Mesenchymal stem cell (in vitro differentiated cells and primary cell): ENCODE measurements at regions not wholly inside any gene's neighbourhood (a gene's known extent, or its start where the extent isn't known, plus 50 kb on each side); places are given as distances from the start of the nearest gene placed in this dataset.
A peak's percentile ranks its signal among the peaks of the same experiment; 100 is the strongest.

Experiments used
- DNase-seq: peaks from one replicate; pipeline ENCODE4 v3.0.0-alpha.2; 2013
- H2AFZ ChIP-seq: one replicate; pipeline ENCODE4 v1.6.1; 2013; ENCODE audit warnings: low read depth, mild to moderate bottlenecking, control low read depth, inconsistent platforms, low read length, moderate library complexity
- H2AK5ac ChIP-seq: 2 replicates; pipeline ENCODE4 v1.6.1; 2013; ENCODE audit warnings: low read length, moderate library complexity, mild to moderate bottlenecking, inconsistent platforms; ENCODE audit not compliant: severe bottlenecking
- H2BK120ac ChIP-seq: one replicate; pipeline ENCODE4 v1.6.1; 2013; ENCODE audit warnings: low read depth, mild to moderate bottlenecking, inconsistent platforms, low read length, moderate library complexity
- H2BK12ac ChIP-seq, 2 experiments: one replicate each; pipeline ENCODE4 v1.6.1; 2013; ENCODE audit warnings: inconsistent platforms in 2 of 2, low read length in 2 of 2, mild to moderate bottlenecking in 2 of 2, moderate library complexity in 2 of 2, control low read depth in 1 of 2
- H2BK15ac ChIP-seq: one replicate; pipeline ENCODE4 v1.6.1; 2013; ENCODE audit warnings: mild to moderate bottlenecking, low read depth, inconsistent platforms; ENCODE audit not compliant: poor library complexity, severe bottlenecking
- H2BK5ac ChIP-seq: 2 replicates; pipeline ENCODE4 v1.6.1; 2013; ENCODE audit warnings: low read depth, mild to moderate bottlenecking, low read length, control low read depth, inconsistent platforms; ENCODE audit not compliant: poor library complexity, severe bottlenecking
- H3K14ac ChIP-seq, 2 experiments: one replicate each; pipeline ENCODE4 v1.6.1; 2013; ENCODE audit warnings: inconsistent platforms in 2 of 2, low read length in 2 of 2, control low read depth in 1 of 2, mild to moderate bottlenecking in 1 of 2, moderate library complexity in 1 of 2
- H3K18ac ChIP-seq, 2 experiments: one replicate each; pipeline ENCODE4 v1.6.1; 2013; ENCODE audit warnings: inconsistent platforms in 2 of 2, low read length in 2 of 2, control low read depth in 1 of 2, low read depth in 1 of 2, mild to moderate bottlenecking in 1 of 2
- H3K23ac ChIP-seq, 2 experiments: one replicate each; pipeline ENCODE4 v1.6.1; 2013; ENCODE audit warnings: inconsistent platforms in 2 of 2, low read length in 2 of 2, mild to moderate bottlenecking in 2 of 2, moderate library complexity in 2 of 2, control low read depth in 1 of 2
- H3K27ac ChIP-seq: 2 replicates; pipeline ENCODE4 v1.5.1; 2013; ENCODE audit warnings: mild to moderate bottlenecking, moderate library complexity, low read length, control low read depth, inconsistent platforms; ENCODE audit not compliant: poor library complexity, severe bottlenecking
- H3K27me3 ChIP-seq, 2 experiments: 2 replicates each; pipeline versions ENCODE4 v1.6.1 to v1.7.0; 2013; ENCODE audit warnings: low read length in 2 of 2, mild to moderate bottlenecking in 2 of 2, moderate library complexity in 2 of 2, control low read depth in 1 of 2, inconsistent platforms in 1 of 2; ENCODE audit not compliant: control insufficient read depth in 1 of 2, insufficient read depth in 1 of 2
- H3K36me3 ChIP-seq, 2 experiments: 2 replicates each; pipeline versions ENCODE4 v1.6.1 to v1.7.0; 2013; ENCODE audit warnings: low read length in 2 of 2, control low read depth in 1 of 2, inconsistent platforms in 1 of 2, low read depth in 1 of 2, mild to moderate bottlenecking in 1 of 2; ENCODE audit not compliant: insufficient read depth in 2 of 2, control insufficient read depth in 1 of 2
- H3K4ac ChIP-seq, 2 experiments: one replicate each; pipeline ENCODE4 v1.6.1; 2013; ENCODE audit warnings: inconsistent platforms in 2 of 2, low read length in 2 of 2, mild to moderate bottlenecking in 2 of 2, moderate library complexity in 2 of 2, control low read depth in 1 of 2, low read depth in 1 of 2
- H3K4me1 ChIP-seq: 2 replicates; pipeline ENCODE4 v1.6.1; 2013; ENCODE audit warnings: low read depth, low read length, control low read depth; ENCODE audit not compliant: control insufficient read depth, insufficient read depth
- H3K4me2 ChIP-seq: 2 replicates; pipeline ENCODE4 v1.6.1; 2013; ENCODE audit warnings: low read length, mild to moderate bottlenecking, inconsistent platforms; ENCODE audit not compliant: poor library complexity, severe bottlenecking
- H3K4me3 ChIP-seq, 2 experiments: 2 replicates each; pipeline versions ENCODE4 v1.5.1 to v1.7.0; 2013; ENCODE audit warnings: low read length in 2 of 2, mild to moderate bottlenecking in 2 of 2, control low read depth in 1 of 2, low read depth in 1 of 2; ENCODE audit not compliant: insufficient read depth in 1 of 2
- H3K79me1 ChIP-seq: replicated peaks from 2 replicates; pipeline ENCODE4 v1.6.1; 2013; ENCODE audit warnings: mild to moderate bottlenecking, control low read depth, low read length, inconsistent platforms; ENCODE audit not compliant: poor library complexity, severe bottlenecking
- H3K9ac ChIP-seq: 2 replicates; pipeline ENCODE4 v1.7.0; 2013; ENCODE audit warnings: mild to moderate bottlenecking, low read length, moderate library complexity
- H3K9me3 ChIP-seq: 2 replicates; pipeline ENCODE4 v1.7.0; 2013; ENCODE audit warnings: mild to moderate bottlenecking, low read length; ENCODE audit not compliant: control insufficient read depth
- H4K8ac ChIP-seq: one replicate; pipeline ENCODE4 v1.6.1; 2013; ENCODE audit warnings: inconsistent platforms, mild to moderate bottlenecking, low read length, moderate library complexity
- H4K91ac ChIP-seq: one replicate; pipeline ENCODE4 v1.6.1; 2013; ENCODE audit warnings: mild to moderate bottlenecking, low read length, inconsistent platforms
- WGBS: methylation state at CpG from one replicate; pipeline ENCODE4 v1.1.7; 2013; ENCODE audit warnings: mixed read lengths; 5-methylcytosine and 5-hydroxymethylcytosine counted together

GRCh38 chr1:188432427-188432826, 1603.7 kb downstream of the PLA2G4A start:
- 100% methylated on average over 1 of the region's 1 CpG for WGBS
- Histone ChIP-seq H3K14ac (no peak overlapping the region), H3K18ac (no peak overlapping the region), H3K4me2 (no peak overlapping the region), H3K9ac (no peak overlapping the region), H2BK120ac (no peak overlapping the region), H3K4me3 (no peak overlapping the region), H3K27me3 (no peaks in the 10 kb centered on the region), H3K4ac (no peak overlapping the region), H2AFZ (no peak overlapping the region), H3K4me1 (no peaks in the 10 kb centered on the region), H3K27ac (no peak overlapping the region), H4K91ac (no peak overlapping the region), H4K8ac (no peak overlapping the region), H3K23ac (no peak overlapping the region), H3K79me1 (no peaks in the 10 kb centered on the region), H2BK12ac (no peak overlapping the region), H3K9me3 (no peaks in the 10 kb centered on the region), H2AK5ac (no peak overlapping the region), H2BK5ac (no peak overlapping the region), H3K36me3 (no peaks in the 10 kb centered on the region), H2BK15ac (no peak overlapping the region)
- DNase-seq = no peak

- peak; percentile 68 for DNase-seq
- no peak overlapping the region for H3K27ac ChIP-seq
- H3K4me3 ChIP-seq = no peak overlapping the region
- no peak overlapping the region for H3K9ac ChIP-seq
- H2BK12ac ChIP-seq = no peak overlapping the region
- H3K27me3 ChIP-seq = no peaks in the 10 kb centered on the region
- H3K14ac ChIP-seq = no peak overlapping the region
- H3K4me2 ChIP-seq = no peak overlapping the region
- no peak overlapping the region for H3K23ac ChIP-seq
- H2AFZ ChIP-seq = no peak overlapping the region
- no peak overlapping the region for H2BK15ac ChIP-seq
- no peaks in the 10 kb centered on the region for H3K36me3 ChIP-seq
- H4K8ac ChIP-seq = no peak overlapping the region
- no peak overlapping the region for H3K4ac ChIP-seq
- no peaks in the 10 kb centered on the region for H3K4me1 ChIP-seq
- no peak overlapping the region for H2AK5ac ChIP-seq
- H3K9me3 ChIP-seq = no peaks in the 10 kb centered on the region
- no peak overlapping the region for H2BK120ac ChIP-seq
- no peaks in the 10 kb centered on the region for H3K79me1 ChIP-seq
- H2BK5ac ChIP-seq = no peak overlapping the region
- WGBS = no CpG with 5 or more reads among the region's 2 CpGs
- no peak overlapping the region for H4K91ac ChIP-seq
- H3K18ac ChIP-seq = no peak overlapping the region
Observed at GRCh38 chr1:188433425-188433824, 1604.7 kb downstream of the PLA2G4A start.

GRCh38 chr1:188444526-188444925, 1615.8 kb downstream of the PLA2G4A start:
- H3K27me3 ChIP-seq = no peaks in the 10 kb centered on the region
- H2AFZ ChIP-seq = no peak overlapping the region
- no peak overlapping the region for H2BK120ac ChIP-seq
- no peak overlapping the region for H2AK5ac ChIP-seq
- H3K9me3 ChIP-seq = no peaks in the 10 kb centered on the region
- H3K4me2 ChIP-seq = no peak overlapping the region
- H3K36me3 ChIP-seq = no peaks in the 10 kb centered on the region
- no peak for DNase-seq
- no peak overlapping the region for H3K14ac ChIP-seq
- no peaks in the 10 kb centered on the region for H3K4me1 ChIP-seq
- H2BK5ac ChIP-seq = no peak overlapping the region
- H3K23ac ChIP-seq = no peak overlapping the region
- no peak overlapping the region for H3K4me3 ChIP-seq
- no CpG with 5 or more reads among the region's 3 CpGs for WGBS
- H3K4ac ChIP-seq = no peak overlapping the region
- H4K8ac ChIP-seq = no peak overlapping the region
- no peaks in the 10 kb centered on the region for H3K79me1 ChIP-seq
- H2BK12ac ChIP-seq = no peak overlapping the region
- H3K9ac ChIP-seq = no peak overlapping the region
- no peak overlapping the region for H3K27ac ChIP-seq
- no peak overlapping the region for H4K91ac ChIP-seq
- H2BK15ac ChIP-seq = no peak overlapping the region
- no peak overlapping the region for H3K18ac ChIP-seq

- Histone ChIP-seq H3K36me3 (no peaks in the 10 kb centered on the region), H2BK120ac (no peak overlapping the region), H3K27ac (no peak overlapping the region), H3K4me3 (no peak overlapping the region), H3K27me3 (no peaks in the 10 kb centered on the region), H3K18ac (no peak overlapping the region), H3K79me1 (no peaks in the 10 kb centered on the region), H3K9me3 (no peaks in the 10 kb centered on the region), H4K8ac (no peak overlapping the region), H4K91ac (no peak overlapping the region), H2BK15ac (no peak overlapping the region), H3K23ac (no peak overlapping the region), H2BK12ac (no peak overlapping the region), H3K14ac (no peak overlapping the region), H2BK5ac (no peak overlapping the region), H2AK5ac (no peak overlapping the region), H3K9ac (no peak overlapping the region), H3K4me1 (no peaks in the 10 kb centered on the region), H2AFZ (no peak overlapping the region), H3K4ac (no peak overlapping the region), H3K4me2 (no peak overlapping the region)
- DNase-seq = no peak
Observed at GRCh38 chr1:188462837-188463236, 1634.1 kb downstream of the PLA2G4A start.
